HG03457 (cell line): ENCODE measurements at regions not wholly inside any gene's neighbourhood (a gene's known extent, or its start where the extent isn't known, plus 50 kb on each side); places are given as distances from the start of the nearest gene placed in this dataset.
"Not testable (repeated sequence)": the region's sequence is repeated elsewhere in the genome, so short reads cannot be mapped to it uniquely, and the experiment has no call there.

Experiments used
- ATAC-seq: cut with Tn5 transposase; IDR thresholded peaks from one replicate; pipeline ENCODE4 v1.9.1; 2021; ENCODE audit warnings: moderate number of reproducible peaks; ENCODE audit not compliant: unreplicated experiment

- ATAC-seq, result no peak
These were observed 790.1 kb upstream of the SLC8A1 start for GRCh38 chr2:41242001-41242331.

DNA sequence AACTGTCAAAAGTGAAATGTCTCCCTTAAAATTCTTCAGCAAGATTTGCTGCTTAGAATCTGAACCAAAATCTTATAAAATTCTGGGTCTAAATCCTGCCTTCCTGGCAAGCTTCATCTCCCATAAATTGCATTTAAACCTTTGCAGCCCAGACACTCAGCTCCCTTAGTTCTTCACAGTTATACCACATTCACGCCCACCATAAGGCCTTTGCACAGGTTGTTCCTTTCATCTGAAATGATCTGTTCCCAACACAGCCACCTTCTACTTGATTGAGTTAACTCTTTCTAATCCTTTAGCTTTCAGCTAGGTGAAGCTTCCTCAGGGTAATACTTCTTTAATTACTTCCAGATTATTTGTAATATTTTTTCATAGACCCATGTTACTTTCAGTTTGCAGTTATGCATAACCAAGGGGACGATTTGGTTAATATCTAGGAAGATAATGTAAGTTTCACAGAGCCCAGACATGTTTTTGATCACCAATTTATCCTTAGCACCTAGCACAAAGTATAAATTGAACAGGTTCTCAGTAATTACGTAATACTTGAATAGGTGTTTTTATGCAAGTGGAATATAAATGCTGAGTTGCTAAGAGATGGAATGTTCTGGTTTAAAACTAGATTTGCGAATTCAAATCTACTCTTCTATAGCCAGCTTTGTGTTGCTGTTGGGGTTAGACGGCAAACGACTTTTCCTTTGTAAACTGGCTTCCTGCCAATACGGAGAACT lies 779.7 kb upstream of the PKDCC start:
- no peak for ATAC-seq

GRCh38 chr2:41283079-41283775 lies 764.6 kb upstream of the PKDCC start:
- no peak for ATAC-seq

- ATAC-seq, result no peak
These were observed 754.3 kb upstream of the PKDCC start for GRCh38 chr2:41293491-41293890.

DNA sequence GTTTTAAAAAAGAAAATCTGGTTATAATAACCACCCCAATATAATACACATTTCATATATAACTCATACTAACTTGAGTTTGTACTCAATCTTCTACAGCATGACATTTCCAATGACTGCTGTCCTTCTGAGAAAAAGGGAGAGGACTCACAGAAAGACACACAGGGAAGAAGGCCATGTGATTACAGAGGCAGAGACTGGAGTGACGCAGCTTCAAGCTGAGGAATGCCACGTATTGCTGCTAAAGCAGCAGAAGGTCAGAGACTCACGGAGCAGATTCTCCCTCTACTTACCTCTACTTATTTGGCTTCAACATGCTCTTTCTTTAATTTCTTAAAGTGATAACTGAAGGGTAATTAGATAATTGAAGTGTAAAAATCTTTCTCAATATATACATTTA lies 753.5 kb upstream of the PKDCC start:
- no peak for ATAC-seq

GRCh38 chr2:41313082-41313481 lies 734.7 kb upstream of the PKDCC start:
- ATAC-seq, result no peak

DNA sequence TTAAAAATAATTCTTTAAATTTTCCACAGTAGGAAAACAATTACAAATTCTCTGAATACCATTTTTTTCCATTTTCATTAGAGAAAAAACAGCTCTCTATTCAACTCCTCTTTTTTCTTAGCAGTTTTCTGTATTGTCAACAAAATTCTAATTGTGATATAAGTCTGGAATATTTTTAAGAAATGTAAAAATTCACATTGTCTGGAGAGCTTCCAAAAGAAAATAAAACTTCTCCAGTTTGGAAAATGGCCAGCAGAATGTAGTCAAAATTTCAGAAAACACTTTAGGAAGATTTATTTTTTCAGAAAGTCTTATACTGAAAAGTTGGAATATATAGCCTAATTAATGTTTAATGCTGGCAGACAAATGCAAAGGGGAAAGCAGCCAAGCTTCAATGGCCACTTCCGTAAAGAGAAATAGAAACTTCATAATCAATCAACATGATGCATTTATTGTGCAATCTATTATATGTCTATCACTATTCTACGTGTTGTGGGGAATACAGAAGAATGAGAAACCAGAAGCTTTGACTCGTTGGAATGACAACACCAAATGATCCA lies 733.2 kb upstream of the PKDCC start:
- no peak for ATAC-seq

DNA sequence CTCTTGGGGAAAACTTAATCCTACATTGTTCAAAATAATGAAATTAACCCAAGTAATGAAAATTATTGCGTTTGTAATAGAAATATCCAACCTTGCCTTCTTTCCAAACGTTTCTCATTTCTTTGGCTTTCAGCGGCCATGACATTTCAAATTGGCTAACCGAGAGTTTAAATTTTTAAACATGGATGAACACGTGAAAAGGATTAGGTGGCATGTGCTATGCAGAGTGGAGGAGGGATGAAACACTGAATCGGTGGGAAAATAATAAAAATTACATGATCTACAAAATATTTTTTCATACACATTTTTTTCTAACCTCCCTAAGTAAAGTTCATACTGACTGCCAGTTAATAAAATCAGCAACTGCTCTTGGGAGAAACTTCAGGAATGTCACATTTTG lies 728.4 kb upstream of the PKDCC start:
- no peak for ATAC-seq

DNA sequence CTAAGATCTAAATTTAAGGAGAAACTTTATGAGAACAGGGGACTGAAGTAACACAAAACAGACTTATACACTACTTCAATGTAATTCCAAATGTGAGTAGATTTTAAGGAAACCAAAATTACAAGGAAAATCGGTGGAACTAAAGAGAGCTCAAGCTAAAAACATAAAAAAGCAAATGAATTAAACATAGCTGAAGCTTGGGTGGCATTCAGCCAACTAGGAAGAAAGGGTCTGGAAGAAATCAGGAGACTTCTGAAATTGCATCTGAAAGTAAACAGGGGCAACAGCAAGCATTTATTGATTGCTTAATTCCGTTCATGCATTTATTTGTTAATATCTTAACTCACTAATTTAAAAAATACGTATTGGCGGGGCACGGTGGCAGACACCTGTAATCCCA lies 727.3 kb upstream of the PKDCC start:
- no peak for ATAC-seq

- ATAC-seq, result no peak
These were observed 726.5 kb upstream of the PKDCC start for GRCh38 chr2:41321351-41321750.

- ATAC-seq, result no peak
These were observed 721.0 kb upstream of the PKDCC start for GRCh38 chr2:41326851-41327250.

- no peak for ATAC-seq
These were observed 718.8 kb upstream of the PKDCC start for GRCh38 chr2:41329040-41329439.

DNA sequence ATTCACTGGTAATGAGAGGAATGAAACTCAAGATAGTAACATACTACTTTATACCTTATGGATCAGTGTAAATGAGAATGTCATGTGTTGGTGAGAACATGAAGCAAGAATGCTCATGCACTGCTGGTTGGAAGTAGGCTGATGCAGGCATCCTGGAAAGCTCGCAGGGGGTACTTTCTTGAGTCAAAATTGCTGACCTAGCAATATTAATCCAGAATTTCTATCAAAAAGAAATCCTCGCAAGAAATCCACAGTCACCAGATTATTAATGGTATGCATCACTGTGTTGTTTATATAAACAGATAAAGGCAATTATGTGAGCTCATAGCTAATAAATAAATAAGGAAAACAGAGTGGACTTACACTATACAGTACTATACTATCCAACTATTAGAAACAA lies 713.7 kb upstream of the PKDCC start:
- no peak for ATAC-seq

GRCh38 chr2:41335573-41335972 lies 712.2 kb upstream of the PKDCC start:
- not testable (repeated sequence) for ATAC-seq

- ATAC-seq, result no peak
These were observed 709.9 kb upstream of the PKDCC start for GRCh38 chr2:41337956-41338355.

DNA sequence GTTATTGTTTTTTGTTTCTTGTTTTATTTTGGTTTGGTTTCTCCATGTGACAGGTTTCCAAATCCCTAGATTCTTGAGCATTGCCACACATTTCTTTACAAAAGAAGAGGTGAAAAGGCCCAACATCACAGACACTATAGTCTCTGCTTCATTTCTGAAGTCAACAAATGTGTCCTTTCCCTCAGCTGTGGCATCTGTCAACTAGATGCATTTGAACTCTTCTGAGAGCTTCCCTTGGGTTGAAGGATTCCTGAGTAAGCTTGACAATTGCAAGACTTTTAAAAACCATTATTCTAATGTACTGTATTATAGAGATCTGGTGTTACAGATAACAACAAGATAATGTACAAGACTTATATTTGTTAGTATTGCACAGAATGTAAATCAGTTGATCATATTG lies 703.3 kb upstream of the PKDCC start:
- no peak for ATAC-seq

DNA sequence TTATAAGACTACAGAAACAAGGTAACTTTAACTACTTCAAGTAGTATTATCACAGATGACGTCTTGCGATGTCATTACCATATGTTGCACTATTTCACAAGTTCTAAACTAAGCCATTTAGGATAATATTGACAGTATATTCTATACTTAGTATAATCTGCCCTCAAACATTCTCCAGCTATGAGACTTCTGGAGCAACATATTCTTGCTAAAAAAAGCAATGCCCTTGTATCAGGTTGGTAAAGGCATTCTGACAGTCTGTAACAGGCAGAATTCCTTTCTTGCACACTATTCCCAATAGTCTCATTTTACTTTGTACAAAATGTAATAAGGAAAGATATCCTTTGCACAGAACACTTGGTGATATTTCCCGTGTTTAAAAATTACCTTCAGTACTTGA lies 694.8 kb upstream of the PKDCC start:
- no peak for ATAC-seq

GRCh38 chr2:41355794-41356193 lies 692.0 kb upstream of the PKDCC start:
- no peak for ATAC-seq

DNA sequence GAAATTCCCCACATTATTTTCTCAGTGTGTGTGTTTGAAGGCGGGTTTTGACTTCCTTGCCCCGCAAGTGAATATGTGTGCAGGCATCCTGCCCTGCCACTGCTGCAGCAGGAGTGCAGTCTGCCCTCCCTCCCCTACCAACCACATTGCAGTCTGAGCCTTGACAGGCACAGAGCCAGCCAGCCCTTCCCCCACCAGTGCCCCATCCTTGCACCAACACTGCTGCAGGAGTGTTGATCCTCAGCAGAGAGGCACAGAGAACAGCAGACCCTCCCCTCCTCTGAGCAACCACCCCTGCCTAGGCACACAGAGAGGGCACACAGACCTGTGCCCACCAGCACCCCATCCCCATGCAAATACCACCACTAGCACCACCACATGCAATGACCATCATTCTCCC lies 683.0 kb upstream of the PKDCC start:
- no peak for ATAC-seq

- ATAC-seq, result no peak
These were observed 671.9 kb upstream of the PKDCC start for GRCh38 chr2:41375901-41376300.

DNA sequence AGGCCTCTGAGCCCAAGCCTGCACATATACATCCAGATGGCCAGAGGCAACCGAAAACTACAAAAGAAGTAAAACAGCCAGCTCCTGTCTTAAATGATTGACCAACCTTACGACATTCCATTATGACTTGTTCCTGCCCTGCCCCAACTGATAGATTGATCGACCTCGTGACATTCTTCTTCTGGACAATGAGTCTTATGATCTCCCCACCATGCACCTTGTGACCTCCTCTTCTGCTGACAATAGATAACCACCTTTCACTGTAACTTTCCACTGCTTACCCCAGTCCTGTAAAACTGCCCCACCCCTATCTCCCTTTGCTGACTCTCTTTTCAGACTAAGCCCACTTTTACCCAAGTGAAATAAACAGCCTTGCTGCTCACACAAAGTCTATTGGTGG lies 670.0 kb upstream of the PKDCC start:
- ATAC-seq, result no peak

DNA sequence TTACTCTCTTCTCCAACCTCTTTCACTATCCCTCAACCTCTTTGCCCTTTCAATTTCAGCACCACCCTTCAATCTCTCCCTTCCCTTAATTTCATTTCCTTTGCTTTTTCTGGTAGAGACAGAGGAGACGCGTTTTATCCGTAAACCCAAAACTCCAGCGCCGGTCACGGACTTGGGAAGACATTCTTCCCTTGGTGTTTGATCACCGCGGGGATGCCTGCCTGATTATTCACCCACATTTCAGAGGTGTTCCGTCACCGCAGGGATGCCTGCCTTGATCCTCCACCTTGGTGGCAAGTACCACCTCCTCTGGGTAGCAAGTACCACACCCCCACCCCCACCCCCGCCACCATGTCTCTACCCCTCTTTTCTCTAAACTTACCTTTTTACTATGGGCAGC lies 669.4 kb upstream of the PKDCC start:
- ATAC-seq, result no peak
